NB4 (cell line): ENCODE measurements at regions not wholly inside any gene's neighbourhood (a gene's known extent, or its start where the extent isn't known, plus 50 kb on each side); places are given as distances from the start of the nearest gene placed in this dataset.

Experiments
- CTCF ChIP-seq: IDR thresholded peaks from one replicate; pipeline ENCODE4 v1.5.1; 2012; ENCODE audit warnings: low read depth, low read length
- MAX ChIP-seq: IDR thresholded peaks from 2 replicates; pipeline ENCODE4 v1.6.1; 2011; ENCODE audit warnings: low read depth, low read length
- MYC ChIP-seq: IDR thresholded peaks from 2 replicates; pipeline ENCODE4 v1.6.1; 2011; ENCODE audit warnings: low read depth, low read length
- POLR2A ChIP-seq: IDR thresholded peaks from 2 replicates; pipeline ENCODE4 v1.6.1; 2011; ENCODE audit warnings: mild to moderate bottlenecking; ENCODE audit not compliant: insufficient read length; ENCODE audit errors: extremely low read depth

GRCh38 chr18:23354625-23355024, 98.5 kb upstream of the RIOK3 start:
- no peak for TF ChIP-seq CTCF
- TF ChIP-seq POLR2A = no peak
- no peak for TF ChIP-seq MAX
- no peak for TF ChIP-seq MYC
